ENCODE measurements at regions not wholly inside any gene's neighbourhood (a gene's known extent, or its start where the extent isn't known, plus 50 kb on each side); places are given as distances from the start of the nearest gene placed in this dataset.
"Not testable (repeated sequence)": the region's sequence is repeated elsewhere in the genome, so short reads cannot be mapped to it uniquely, and the experiment has no call there.

- no peak for DNase-seq
- H3K27ac ChIP-seq = no peak overlapping the region
- no peaks in the 10 kb centered on the region for H3K36me3 ChIP-seq (replicated peaks)
- in situ Hi-C loops (cut with HindIII; ENCODE audit: low pct_ligation_motif_present, low sequenced_read_pairs) = no loop called here
- no peaks in the 10 kb centered on the region for H3K27me3 ChIP-seq (replicated peaks)
- TF ChIP-seq, protein P1, sequence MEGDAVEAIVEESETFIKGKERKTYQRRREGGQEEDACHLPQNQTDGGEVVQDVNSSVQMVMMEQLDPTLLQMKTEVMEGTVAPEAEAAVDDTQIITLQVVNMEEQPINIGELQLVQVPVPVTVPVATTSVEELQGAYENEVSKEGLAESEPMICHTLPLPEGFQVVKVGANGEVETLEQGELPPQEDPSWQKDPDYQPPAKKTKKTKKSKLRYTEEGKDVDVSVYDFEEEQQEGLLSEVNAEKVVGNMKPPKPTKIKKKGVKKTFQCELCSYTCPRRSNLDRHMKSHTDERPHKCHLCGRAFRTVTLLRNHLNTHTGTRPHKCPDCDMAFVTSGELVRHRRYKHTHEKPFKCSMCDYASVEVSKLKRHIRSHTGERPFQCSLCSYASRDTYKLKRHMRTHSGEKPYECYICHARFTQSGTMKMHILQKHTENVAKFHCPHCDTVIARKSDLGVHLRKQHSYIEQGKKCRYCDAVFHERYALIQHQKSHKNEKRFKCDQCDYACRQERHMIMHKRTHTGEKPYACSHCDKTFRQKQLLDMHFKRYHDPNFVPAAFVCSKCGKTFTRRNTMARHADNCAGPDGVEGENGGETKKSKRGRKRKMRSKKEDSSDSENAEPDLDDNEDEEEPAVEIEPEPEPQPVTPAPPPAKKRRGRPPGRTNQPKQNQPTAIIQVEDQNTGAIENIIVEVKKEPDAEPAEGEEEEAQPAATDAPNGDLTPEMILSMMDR (IDR thresholded peaks at IDR 0.05; ENCODE audit: low read depth, low read length, missing control alignments) = no peak
- H3K4me3 ChIP-seq (ENCODE audit: low read depth, low read length) = no peak overlapping the region
These were observed 348.5 kb downstream of the ANKRD30A start for GRCh38 chr10:37473906-37474305.

GRCh38 chr10:37467246-37467645 lies 341.8 kb downstream of the ANKRD30A start:
- TF ChIP-seq, protein P1 (IDR thresholded peaks at IDR 0.05; ENCODE audit: low read depth, low read length, missing control alignments) = no peak
- in situ Hi-C loops (cut with HindIII; ENCODE audit: low pct_ligation_motif_present, low sequenced_read_pairs) = no loop called here
- no peak overlapping the region for H3K27ac ChIP-seq
- DNase-seq = no peak
- H3K4me3 ChIP-seq (ENCODE audit: low read depth, low read length) = no peak overlapping the region
- H3K36me3 ChIP-seq (replicated peaks) = no peaks in the 10 kb centered on the region
- no peaks in the 10 kb centered on the region for H3K27me3 ChIP-seq (replicated peaks)

DNA sequence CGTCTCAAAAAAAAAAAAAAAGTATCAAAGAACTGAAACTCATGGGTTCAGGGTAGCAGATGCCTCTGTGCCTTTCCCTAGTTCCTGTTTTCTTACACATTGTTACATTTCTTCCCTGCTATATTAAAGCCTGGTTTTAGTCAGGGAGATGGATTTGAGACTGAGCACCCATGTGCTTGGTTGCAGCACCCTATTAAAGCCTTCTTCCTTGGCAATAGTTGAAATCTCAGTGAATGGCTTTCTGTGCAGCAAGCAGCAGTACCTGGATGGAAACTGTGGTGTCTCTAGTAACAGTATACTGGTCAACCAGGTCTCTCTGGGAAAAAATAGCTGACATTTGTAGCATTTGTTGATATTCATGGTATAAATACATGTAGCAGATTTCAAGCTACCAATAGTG lies 331.1 kb downstream of the ANKRD30A start:
- in situ Hi-C loops (cut with HindIII; ENCODE audit: low pct_ligation_motif_present, low sequenced_read_pairs) = no loop called here
- TF ChIP-seq, protein P1 (IDR thresholded peaks at IDR 0.05; ENCODE audit: low read depth, low read length, missing control alignments) = no peak
- Histone ChIP-seq H3K4me3 (ENCODE audit: low read depth, low read length) (no peak overlapping the region), H3K27me3 (replicated peaks) (no peaks in the 10 kb centered on the region), H3K27ac (no peak overlapping the region), H3K36me3 (replicated peaks) (no peaks in the 10 kb centered on the region)
- no peak for DNase-seq

- in situ Hi-C loops (cut with HindIII; ENCODE audit: low pct_ligation_motif_present, low sequenced_read_pairs) = no loop called here
These were observed 322.8 kb downstream of the ANKRD30A start for GRCh38 chr10:37448161-37448560.

GRCh38 chr10:37442882-37443281 lies 317.5 kb downstream of the ANKRD30A start:
- in situ Hi-C loops (cut with HindIII; ENCODE audit: low pct_ligation_motif_present, low sequenced_read_pairs) = no loop called here
- TF ChIP-seq, protein P1 (IDR thresholded peaks at IDR 0.05; ENCODE audit: low read depth, low read length, missing control alignments) = no peak
- no peak for DNase-seq
- no peak overlapping the region for H3K4me3 ChIP-seq (ENCODE audit: low read depth, low read length)
- no peaks in the 10 kb centered on the region for H3K27me3 ChIP-seq (replicated peaks)
- H3K27ac ChIP-seq = no peak overlapping the region
- H3K36me3 ChIP-seq (replicated peaks) = no peaks in the 10 kb centered on the region

More at GRCh38 chr10:37448161-37448560, 322.8 kb downstream of the ANKRD30A start:
- H3K4me3 ChIP-seq (ENCODE audit: low read depth, low read length) = no peak overlapping the region
- no peaks in the 10 kb centered on the region for H3K27me3 ChIP-seq (replicated peaks)
- H3K36me3 ChIP-seq (replicated peaks) = no peaks in the 10 kb centered on the region
- TF ChIP-seq, protein P1 (IDR thresholded peaks at IDR 0.05; ENCODE audit: low read depth, low read length, missing control alignments) = no peak
- H3K27ac ChIP-seq = no peak overlapping the region
- no peak for DNase-seq

GRCh38 chr10:37441224-37441623 lies 315.8 kb downstream of the ANKRD30A start:
- DNase-seq; H3K4me3 ChIP-seq (ENCODE audit: low read depth, low read length); H3K27me3 ChIP-seq (replicated peaks); H3K36me3 ChIP-seq (replicated peaks); H3K27ac ChIP-seq; in situ Hi-C loops (cut with HindIII; ENCODE audit: low pct_ligation_motif_present, low sequenced_read_pairs): not testable (repeated sequence)

All from brain microvascular endothelial cell (primary cell).